Colonic mucosa (tissue), 4 donors: ENCODE measurements at regions not wholly inside any gene's neighbourhood (a gene's known extent, or its start where the extent isn't known, plus 50 kb on each side); places are given as distances from the start of the nearest gene placed in this dataset.

Source experiments
- DNase-seq: peaks from one replicate; pipeline ENCODE4 v3.0.0-alpha.2; 2020
- H3K27ac ChIP-seq: fragments of 200-600 bp; one replicate; pipeline ENCODE4 v1.8.0; 2021
- H3K27me3 ChIP-seq: fragments of 200-600 bp; one replicate; pipeline ENCODE4 v1.8.0; 2021
- H3K36me3 ChIP-seq: fragments of 200-600 bp; one replicate; pipeline ENCODE4 v1.8.0; 2021
- H3K4me1 ChIP-seq: fragments of 200-600 bp; one replicate; pipeline ENCODE4 v1.8.0; 2021; ENCODE audit warnings: mild to moderate bottlenecking
- H3K4me3 ChIP-seq: fragments of 200-600 bp; one replicate; pipeline ENCODE4 v1.8.0; 2021
- H3K9ac ChIP-seq, 2 donors: one replicate each; pipeline ENCODE4 v1.7.0; 2013; ENCODE audit warnings: control low read depth in 2 of 2, low read depth in 2 of 2, low read length in 2 of 2
- H3K9me3 ChIP-seq: fragments of 200-600 bp; one replicate; pipeline ENCODE4 v1.8.0; 2021
- intact Hi-C: fragments of 100-400 bp; cut with DNase I; formaldehyde crosslinking; loops from one replicate; pipeline ENCODE4 v1.14.1; 2022
- TF ChIP-seq, protein P1 (sequence below): fragments of 200-600 bp; IDR thresholded peaks from one replicate; pipeline ENCODE4 v1.8.0; 2022; ENCODE audit warnings: antibody characterized with exemption, mild to moderate bottlenecking
- donor health status: healthy.
- donor health status: DM: no; HTN: no; CAD: no.
- donor health status: DM: no; HTN: no; CAD: no.

DNA sequence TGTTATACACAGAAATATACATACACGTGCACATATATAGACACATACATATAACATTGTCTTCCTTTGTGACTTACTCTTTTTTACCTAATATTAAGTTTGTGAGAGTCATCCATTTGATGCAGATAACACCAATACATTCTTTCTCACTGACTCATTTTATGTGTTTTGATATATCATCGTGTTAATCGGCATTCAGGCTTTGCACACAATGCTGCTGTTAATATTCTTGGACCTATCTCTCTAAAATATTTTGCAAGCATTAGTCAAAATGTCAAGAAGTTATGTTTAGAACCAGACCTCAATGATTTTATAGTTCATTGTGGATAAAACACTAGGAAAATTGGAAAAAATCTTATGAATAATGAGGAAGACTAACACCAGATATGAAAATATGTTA is 441.1 kb downstream of the LRATD1 start:
- no peaks in the 10 kb centered on the region for H3K4me1 ChIP-seq
- no peaks in the 10 kb centered on the region for H3K36me3 ChIP-seq
- no peak for DNase-seq
- H3K9me3 ChIP-seq, result no peaks in the 10 kb centered on the region
- H3K9ac ChIP-seq, result no peak overlapping the region
- H3K4me3 ChIP-seq, result no peak overlapping the region
- TF ChIP-seq, protein P1, sequence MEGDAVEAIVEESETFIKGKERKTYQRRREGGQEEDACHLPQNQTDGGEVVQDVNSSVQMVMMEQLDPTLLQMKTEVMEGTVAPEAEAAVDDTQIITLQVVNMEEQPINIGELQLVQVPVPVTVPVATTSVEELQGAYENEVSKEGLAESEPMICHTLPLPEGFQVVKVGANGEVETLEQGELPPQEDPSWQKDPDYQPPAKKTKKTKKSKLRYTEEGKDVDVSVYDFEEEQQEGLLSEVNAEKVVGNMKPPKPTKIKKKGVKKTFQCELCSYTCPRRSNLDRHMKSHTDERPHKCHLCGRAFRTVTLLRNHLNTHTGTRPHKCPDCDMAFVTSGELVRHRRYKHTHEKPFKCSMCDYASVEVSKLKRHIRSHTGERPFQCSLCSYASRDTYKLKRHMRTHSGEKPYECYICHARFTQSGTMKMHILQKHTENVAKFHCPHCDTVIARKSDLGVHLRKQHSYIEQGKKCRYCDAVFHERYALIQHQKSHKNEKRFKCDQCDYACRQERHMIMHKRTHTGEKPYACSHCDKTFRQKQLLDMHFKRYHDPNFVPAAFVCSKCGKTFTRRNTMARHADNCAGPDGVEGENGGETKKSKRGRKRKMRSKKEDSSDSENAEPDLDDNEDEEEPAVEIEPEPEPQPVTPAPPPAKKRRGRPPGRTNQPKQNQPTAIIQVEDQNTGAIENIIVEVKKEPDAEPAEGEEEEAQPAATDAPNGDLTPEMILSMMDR, result no peak
- intact Hi-C loops, result no loop called here
- no peak overlapping the region for H3K27ac ChIP-seq
- H3K27me3 ChIP-seq, result no peaks in the 10 kb centered on the region

DNA sequence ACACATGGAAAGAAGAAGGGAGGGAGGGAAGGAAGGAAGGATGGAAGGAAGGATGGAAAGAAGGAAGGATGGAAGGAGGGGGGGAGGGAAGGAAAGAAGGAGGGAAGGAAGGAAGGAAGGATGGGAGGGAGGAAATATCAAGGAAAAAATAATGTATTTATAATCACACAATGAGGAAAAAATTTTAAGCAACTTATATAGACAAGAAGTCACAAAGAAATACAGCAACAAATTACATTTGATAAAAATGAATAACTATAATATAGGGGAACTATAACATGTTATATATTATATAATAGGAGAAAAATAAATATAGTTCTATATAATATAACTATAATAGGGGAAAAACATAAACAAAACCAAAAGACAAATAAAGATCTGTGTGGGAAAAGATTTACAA is 441.8 kb downstream of the LRATD1 start:
- TF ChIP-seq, protein P1, result no peak
- Histone ChIP-seq H3K27ac (no peak overlapping the region), H3K9me3 (no peaks in the 10 kb centered on the region), H3K9ac (no peak overlapping the region), H3K36me3 (no peaks in the 10 kb centered on the region), H3K4me1 (no peaks in the 10 kb centered on the region), H3K4me3 (no peak overlapping the region), H3K27me3 (no peaks in the 10 kb centered on the region)
- intact Hi-C loops, result no loop called here
- no peak for DNase-seq

DNA sequence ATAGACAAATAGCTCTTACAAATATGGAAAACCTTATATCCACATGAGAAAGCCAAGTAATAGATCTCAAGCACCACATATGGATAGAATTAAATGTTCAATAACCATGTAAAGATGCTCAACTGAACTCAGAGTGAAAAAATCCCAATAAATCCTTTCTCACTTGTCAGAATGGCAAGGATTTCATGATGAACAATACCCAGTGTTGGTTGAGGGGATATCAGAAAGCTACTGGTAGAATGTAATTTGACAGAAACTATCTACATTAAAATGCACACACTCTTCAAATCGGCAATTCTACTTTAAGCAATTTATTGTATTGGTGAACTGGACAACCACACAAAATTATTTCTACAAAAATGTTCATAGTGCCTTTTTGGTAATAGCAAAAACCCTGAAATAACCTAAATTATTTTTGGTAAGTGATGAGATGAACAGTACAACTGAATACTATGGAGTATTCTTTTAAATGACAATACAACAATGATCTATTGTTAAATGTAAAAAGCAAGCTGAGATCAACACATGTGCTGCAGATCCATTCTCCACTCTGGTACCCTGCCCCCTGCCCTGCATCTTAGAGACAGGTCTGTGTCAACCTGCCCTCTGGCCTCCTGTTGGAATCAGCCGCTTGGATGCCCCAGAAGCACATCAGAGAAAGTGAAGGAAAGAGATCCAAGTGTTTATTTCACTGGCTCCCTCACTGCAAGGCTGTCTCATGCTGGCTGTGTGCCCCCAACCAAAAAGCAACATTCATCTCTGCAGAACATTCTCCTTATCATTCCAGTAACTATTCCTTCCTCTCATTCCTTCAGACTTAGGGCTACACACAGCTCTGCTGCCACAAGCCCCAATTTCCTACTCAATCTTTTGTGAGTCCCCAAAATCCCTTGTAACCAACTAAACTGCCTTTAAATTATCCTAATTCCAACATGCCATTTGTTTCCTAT is 442.5 kb downstream of the LRATD1 start:
- no peak overlapping the region for H3K9ac ChIP-seq
- intact Hi-C loops, result no loop called here

DNA sequence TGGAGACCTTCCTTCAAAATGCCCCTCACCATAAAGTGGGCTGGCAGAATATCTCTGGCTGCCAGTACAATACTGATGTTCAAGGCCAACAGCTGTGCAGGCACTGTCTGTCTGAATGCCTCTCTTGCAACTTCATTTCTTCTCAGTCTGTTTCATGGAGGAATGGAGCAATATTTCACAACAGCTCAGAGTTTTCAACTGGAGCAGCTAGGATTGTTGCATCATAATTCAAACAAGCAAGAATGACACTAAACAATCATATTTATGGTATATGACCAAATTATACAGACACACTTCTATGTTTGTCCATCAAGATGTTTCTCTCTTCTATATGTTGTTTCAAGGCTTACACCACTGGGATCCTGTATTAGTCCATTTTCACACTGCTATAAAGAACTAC is 444.2 kb downstream of the LRATD1 start:
- no peaks in the 10 kb centered on the region for H3K27me3 ChIP-seq
- no peak overlapping the region for H3K9ac ChIP-seq
- TF ChIP-seq, protein P1, result no peak
- intact Hi-C loops, result no loop called here
- H3K4me3 ChIP-seq, result no peak overlapping the region
- no peak for DNase-seq
- no peak overlapping the region for H3K27ac ChIP-seq
- no peaks in the 10 kb centered on the region for H3K4me1 ChIP-seq
- H3K36me3 ChIP-seq, result no peaks in the 10 kb centered on the region
- H3K9me3 ChIP-seq, result no peaks in the 10 kb centered on the region

More for the DNA sequence above, 442.5 kb downstream of the LRATD1 start:
- Histone ChIP-seq H3K27ac (no peak overlapping the region), H3K4me3 (no peak overlapping the region), H3K4me1 (no peaks in the 10 kb centered on the region), H3K36me3 (no peaks in the 10 kb centered on the region), H3K27me3 (no peaks in the 10 kb centered on the region), H3K9me3 (no peaks in the 10 kb centered on the region)
- TF ChIP-seq, protein P1, result no peak
- no peak for DNase-seq

DNA sequence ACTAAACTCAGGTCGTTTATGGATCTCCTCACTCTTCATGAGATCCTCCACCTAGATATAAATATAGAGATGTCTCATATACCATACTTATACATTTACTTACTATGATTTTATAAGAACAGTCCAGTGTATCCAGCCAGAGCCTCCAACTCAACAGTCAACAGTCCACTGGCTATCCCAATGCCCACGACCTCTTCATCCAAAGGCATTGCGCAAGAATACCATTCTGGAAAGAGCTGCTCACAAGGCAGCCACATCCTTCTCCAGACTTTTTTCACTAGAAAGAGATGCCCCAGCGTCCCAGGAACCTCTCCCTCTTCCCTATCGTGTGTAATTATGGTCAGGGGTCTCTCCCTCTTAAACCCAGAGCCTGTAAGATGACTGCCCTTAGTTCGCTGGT is 448.8 kb downstream of the LRATD1 start:
- intact Hi-C loops, result no loop called here
- no peaks in the 10 kb centered on the region for H3K4me1 ChIP-seq
- DNase-seq, result no peak
- no peak overlapping the region for H3K4me3 ChIP-seq
- no peaks in the 10 kb centered on the region for H3K36me3 ChIP-seq
- H3K9ac ChIP-seq, result no peak overlapping the region
- H3K9me3 ChIP-seq, result no peaks in the 10 kb centered on the region
- H3K27me3 ChIP-seq, result no peaks in the 10 kb centered on the region
- H3K27ac ChIP-seq, result no peak overlapping the region
- TF ChIP-seq, protein P1, result no peak
